ENCODE measurements at regions not wholly inside any gene's neighbourhood (a gene's known extent, or its start where the extent isn't known, plus 50 kb on each side); places are given as distances from the start of the nearest gene placed in this dataset.

- H3K9me3 ChIP-seq, result no peaks in the 10 kb centered on the region
- no peak overlapping the region for H3K4me3 ChIP-seq
- no peak for ATAC-seq
- intact Hi-C loops (cut with DNase I), result no loop called here
- DNase-seq, result no peak
- WGBS, 2 donors, result 47 to 52% methylated on average over 2 of the region's 2 CpGs
- no peaks in the 10 kb centered on the region for H3K27me3 ChIP-seq
- H3K36me3 ChIP-seq (replicated peaks in 1 of 2; ENCODE audit: insufficient read depth in 1 of 2, low read depth in 2 of 2), result no peaks in the 10 kb centered on the region
- H3K27ac ChIP-seq, result no peak overlapping the region
- no peaks in the 10 kb centered on the region for H3K4me1 ChIP-seq
- TF ChIP-seq CTCF (IDR thresholded peaks at IDR 0.05) (no peak), POLR2A (IDR thresholded peaks at IDR 0.05) (no peak)
These were observed 464.2 kb upstream of the UBE2E3 start for GRCh38 chr2:180516232-180516631.

GRCh38 chr2:180513389-180513788 lies 467.0 kb upstream of the UBE2E3 start:
- WGBS, 2 donors, result 40 to 48% methylated on average over 1 of the region's 1 CpG
- no peaks in the 10 kb centered on the region for H3K36me3 ChIP-seq (replicated peaks in 1 of 2; ENCODE audit: insufficient read depth in 1 of 2, low read depth in 2 of 2)

GRCh38 chr2:180508458-180508857 lies 471.9 kb upstream of the UBE2E3 start:
- no peaks in the 10 kb centered on the region for H3K4me1 ChIP-seq
- H3K9me3 ChIP-seq, result no peaks in the 10 kb centered on the region
- WGBS, 2 donors, result 77 to 88% methylated on average over 2 of the region's 2 CpGs
- ATAC-seq (no peak), DNase-seq (no peak)
- H3K4me3 ChIP-seq, result no peak overlapping the region
- no peaks in the 10 kb centered on the region for H3K27me3 ChIP-seq
- TF ChIP-seq POLR2A (IDR thresholded peaks at IDR 0.05) (no peak), CTCF (IDR thresholded peaks at IDR 0.05) (no peak)
- no peaks in the 10 kb centered on the region for H3K36me3 ChIP-seq (replicated peaks in 1 of 2; ENCODE audit: insufficient read depth in 1 of 2, low read depth in 2 of 2)
- no peak overlapping the region for H3K27ac ChIP-seq
- intact Hi-C loops (cut with DNase I), result no loop called here

More at GRCh38 chr2:180513389-180513788, 467.0 kb upstream of the UBE2E3 start:
- Histone ChIP-seq H3K9me3 (no peaks in the 10 kb centered on the region), H3K4me1 (no peaks in the 10 kb centered on the region), H3K4me3 (no peak overlapping the region), H3K27me3 (no peaks in the 10 kb centered on the region), H3K27ac (no peak overlapping the region)
- no peak for TF ChIP-seq POLR2A (IDR thresholded peaks at IDR 0.05)
- TF ChIP-seq CTCF (IDR thresholded peaks at IDR 0.05), result no peak
- ATAC-seq, result no peak
- intact Hi-C loops (cut with DNase I), result no loop called here
- no peak for DNase-seq

- no peak for TF ChIP-seq POLR2A (IDR thresholded peaks at IDR 0.05)
- TF ChIP-seq CTCF (IDR thresholded peaks at IDR 0.05), result no peak
- no peak overlapping the region for H3K27ac ChIP-seq
- intact Hi-C loops (cut with DNase I), result no loop called here
- no peak overlapping the region for H3K4me3 ChIP-seq
- H3K27me3 ChIP-seq, result no peaks in the 10 kb centered on the region
- 59 to 70% methylated on average over 2 of the region's 2 CpGs for whole genome bisulfite sequencing, 2 donors
- H3K4me1 ChIP-seq, result no peaks in the 10 kb centered on the region
- ATAC-seq (no peak), DNase-seq (no peak)
- H3K36me3 ChIP-seq (replicated peaks in 1 of 2; ENCODE audit: insufficient read depth in 1 of 2, low read depth in 2 of 2), result no peaks in the 10 kb centered on the region
- H3K9me3 ChIP-seq, result no peaks in the 10 kb centered on the region
These were observed 473.4 kb upstream of the UBE2E3 start for GRCh38 chr2:180507028-180507427.

GRCh38 chr2:180505203-180505602 lies 475.2 kb upstream of the UBE2E3 start:
- 41 to 58% methylated on average over 1 of the region's 1 CpG for WGBS, 2 donors
- Histone ChIP-seq H3K4me1 (no peaks in the 10 kb centered on the region), H3K9me3 (no peaks in the 10 kb centered on the region), H3K27me3 (no peaks in the 10 kb centered on the region), H3K36me3 (replicated peaks in 1 of 2; ENCODE audit: insufficient read depth in 1 of 2, low read depth in 2 of 2) (no peaks in the 10 kb centered on the region), H3K27ac (no peak overlapping the region), H3K4me3 (no peak overlapping the region)
- TF ChIP-seq CTCF (IDR thresholded peaks at IDR 0.05) (no peak), POLR2A (IDR thresholded peaks at IDR 0.05) (no peak)
- ATAC-seq (no peak), DNase-seq (no peak)
- intact Hi-C loops (cut with DNase I), result no loop called here
